NCI-H1092 (cell line): ENCODE measurements at regions not wholly inside any gene's neighbourhood (a gene's known extent, or its start where the extent isn't known, plus 50 kb on each side); places are given as distances from the start of the nearest gene placed in this dataset.
"Not testable (repeated sequence)": the region's sequence is repeated elsewhere in the genome, so short reads cannot be mapped to it uniquely, and the experiment has no call there.

Experiments
- DNase-seq: peaks from one replicate; lab custom pipeline; 2025; lab: John Stamatoyannopoulos, UW

DNA sequence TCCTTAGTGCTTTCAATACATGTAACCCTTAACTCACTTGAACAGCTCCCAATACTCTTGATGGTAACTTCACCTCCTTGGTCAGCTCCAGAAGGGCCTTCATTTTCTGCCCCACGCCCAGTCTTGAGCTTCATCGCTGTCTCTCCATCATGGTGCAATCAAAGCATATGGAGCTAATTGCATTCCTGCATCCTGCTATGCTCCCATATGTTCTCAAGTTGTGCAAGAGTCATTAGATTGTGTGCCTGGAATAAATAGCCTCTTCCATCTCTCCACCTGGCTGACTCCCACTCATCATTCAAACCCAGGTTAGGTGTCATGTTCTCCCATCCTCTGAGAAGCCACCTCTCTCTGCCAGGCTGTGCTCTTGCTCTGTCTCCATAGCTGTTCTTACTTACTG, 364.5 kb upstream of the RGPD4 start:
- DNase-seq = no peak

DNA sequence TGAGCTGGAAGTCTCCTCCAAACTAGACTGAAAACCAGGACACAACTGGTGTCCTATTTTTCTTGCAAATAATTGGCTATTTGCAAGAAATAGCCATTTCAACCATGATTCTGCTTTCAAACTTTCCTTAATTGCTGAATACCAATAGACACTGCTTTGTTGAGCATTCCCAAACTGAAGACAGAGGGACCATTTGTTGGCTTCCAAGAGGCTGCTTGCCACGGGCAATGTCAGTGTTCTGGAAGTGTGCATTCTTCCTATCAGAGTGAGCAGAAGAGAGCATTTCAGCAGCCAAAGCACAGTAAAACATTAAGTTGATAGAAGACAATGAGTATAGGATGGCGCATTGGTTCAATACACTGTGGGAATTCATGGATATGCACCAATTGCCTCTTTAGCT, 360.5 kb upstream of the RGPD4 start:
- DNase-seq = no peak

DNA sequence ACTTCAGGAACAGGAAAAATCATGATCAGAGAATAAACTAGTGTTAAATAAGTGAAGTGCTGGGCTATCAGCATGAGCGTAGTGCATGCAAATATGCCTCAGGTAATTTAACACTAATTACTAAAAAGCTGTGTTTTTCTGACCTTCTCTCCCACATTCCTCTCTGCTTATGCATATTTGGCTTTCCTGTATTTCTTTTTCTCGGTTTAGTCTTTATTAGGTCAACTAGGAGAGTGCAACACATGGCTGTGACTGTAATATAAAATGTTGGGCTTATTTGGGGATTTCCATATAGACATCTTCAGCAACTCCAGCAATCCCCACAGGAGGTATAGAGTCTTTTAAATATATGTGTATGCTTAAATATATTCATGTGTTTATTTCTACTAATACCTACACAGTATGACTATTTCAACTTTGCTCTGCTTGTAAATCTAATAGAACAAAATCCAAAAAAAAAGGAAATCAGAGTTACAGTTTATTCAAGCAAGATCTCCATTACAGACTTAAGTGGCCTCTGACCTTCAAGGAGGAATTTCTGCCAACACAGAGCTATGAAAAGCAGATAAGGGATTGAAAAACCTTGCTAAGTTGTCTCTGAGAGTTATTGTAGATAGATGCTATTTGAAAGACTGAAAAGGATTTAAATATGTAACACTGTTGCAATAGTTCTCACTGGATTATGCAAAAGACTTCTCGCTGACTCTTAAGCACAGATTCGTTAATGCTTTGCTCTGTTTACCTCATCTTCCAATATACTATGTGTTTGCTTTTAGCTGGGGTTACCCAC, 359.5 kb upstream of the RGPD4 start:
- DNase-seq = no peak

DNA sequence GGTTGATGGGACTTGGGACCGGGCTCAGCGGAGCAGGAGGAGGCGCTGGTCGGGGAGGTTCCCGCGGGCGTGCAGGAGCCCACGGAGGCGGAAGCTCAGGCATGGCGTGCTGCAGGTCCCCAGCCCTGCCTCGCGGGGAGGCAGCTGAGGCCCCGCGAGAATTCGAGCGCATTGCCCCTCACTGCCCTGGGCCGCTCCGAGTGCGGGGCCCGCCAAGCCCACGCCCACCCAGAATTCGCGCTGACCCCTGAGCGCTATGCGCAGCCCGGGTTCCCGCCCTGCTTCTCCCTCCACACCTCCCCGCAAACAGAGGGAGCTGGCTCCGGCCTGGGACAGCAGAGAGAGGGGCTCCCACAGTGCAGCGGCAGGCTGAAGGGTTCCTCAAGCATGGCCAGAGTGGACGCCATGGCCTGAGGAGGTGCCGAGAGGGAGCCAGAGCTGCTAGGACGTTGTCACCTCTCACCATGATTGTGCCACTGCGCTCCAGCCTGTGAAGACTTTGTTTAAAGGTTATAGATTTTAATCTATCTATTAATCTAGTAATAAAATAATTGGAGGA, 357.2 kb upstream of the RGPD4 start:
- no peak for DNase-seq

DNA sequence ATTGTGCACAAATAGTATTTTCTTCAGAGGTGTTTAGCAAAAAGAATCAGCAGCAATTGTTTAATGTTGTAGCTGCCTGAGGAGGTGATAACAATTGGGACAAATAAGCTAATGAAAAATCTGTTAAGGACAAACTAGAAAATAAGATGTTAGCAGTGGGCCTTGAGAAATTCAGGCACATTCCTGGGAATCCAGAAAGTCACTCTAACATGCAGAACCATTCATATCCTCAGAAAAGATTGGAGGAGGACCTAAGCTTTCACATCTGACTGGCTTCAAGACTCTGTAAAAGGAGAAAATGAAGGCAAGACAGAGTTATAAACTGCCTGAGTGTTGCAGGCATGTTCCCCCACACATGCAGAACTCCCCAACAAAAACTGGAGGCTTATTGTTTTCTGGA, 353.5 kb upstream of the RGPD4 start:
- no peak for DNase-seq

DNA sequence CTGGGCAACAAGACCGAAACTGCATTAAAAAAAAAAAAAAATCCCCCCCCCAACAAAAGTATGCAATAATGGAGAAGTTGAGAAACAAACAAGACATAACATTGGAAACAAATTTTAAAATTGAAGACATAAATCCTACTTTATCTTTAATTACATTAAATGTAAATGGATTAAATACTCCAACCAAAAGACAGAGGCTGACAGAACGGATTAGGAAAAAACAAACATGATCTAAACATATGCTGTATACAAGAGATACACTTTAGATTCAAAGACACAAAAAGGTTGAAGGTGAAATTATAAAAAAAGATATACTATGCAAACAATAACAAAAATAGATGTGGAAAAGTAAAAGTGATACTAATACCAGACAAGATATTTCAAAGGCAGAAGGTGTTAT, 350.8 kb upstream of the RGPD4 start:
- no peak for DNase-seq

GRCh38 chr2:107502539-107502938, 324.2 kb upstream of the RGPD4 start:
- DNase-seq = no peak

- peak; percentile 84 for DNase-seq
Measured at GRCh38 chr2:107511970-107512789, 314.5 kb upstream of the RGPD4 start.

- DNase-seq = no peak
Measured at GRCh38 chr2:107525406-107525805, 301.3 kb upstream of the RGPD4 start.

DNA sequence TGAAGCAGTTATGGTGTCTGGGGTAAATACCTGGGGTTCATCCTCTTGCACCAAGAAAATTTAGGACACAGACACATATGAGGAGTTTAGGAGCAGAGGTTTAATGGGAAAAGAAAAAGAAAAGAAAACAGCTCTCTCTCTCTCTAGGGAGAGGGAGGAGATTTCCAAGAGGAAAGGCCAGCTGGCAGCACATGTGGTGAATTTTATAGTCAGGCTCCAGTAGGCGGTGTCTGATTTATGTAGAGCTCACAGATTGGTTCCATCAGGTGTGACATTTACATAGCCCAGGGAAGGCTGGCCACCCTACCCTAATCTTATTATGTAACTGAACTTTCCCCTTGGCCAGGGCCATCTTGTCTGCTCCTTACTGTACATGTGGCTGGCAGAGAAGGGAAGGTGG, 297.5 kb upstream of the RGPD4 start:
- no peak for DNase-seq

DNA sequence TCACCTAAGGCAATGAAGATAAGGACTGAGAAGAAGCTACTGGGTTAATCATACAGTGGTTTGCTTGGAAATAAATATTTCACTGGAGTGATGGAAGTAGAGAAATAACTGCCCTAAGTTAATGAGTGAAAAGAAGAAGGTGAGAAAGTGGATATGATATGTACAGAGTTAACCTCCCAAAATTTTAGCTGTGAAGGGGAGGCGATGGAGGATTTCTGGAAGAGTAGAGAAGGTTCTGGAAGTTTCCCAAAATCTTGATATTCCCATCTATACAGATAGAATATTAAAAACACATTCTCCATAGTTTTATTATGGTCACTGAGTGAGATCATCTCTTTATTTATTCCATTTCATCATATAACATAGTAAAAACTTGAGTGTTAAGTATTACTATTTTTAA, 296.6 kb upstream of the RGPD4 start:
- no peak for DNase-seq

DNA sequence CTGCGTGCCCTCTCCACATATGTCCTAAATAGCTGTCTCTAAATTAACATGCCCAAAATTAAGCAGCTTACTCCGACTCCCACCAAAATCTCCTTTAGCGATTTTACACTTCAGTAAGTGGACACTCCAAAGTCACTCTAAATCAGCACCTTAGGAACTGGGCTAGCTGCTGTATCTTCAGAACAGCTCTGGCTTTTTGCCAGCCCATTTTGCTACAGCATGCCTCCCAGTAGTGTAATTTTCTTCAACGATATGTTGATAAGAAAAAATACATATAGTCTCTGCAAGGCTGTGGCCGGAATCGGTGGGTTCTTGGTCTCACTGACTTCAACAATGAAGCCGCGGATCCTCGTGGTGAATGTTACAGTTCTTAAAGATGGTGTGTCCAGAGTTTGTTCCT, 291.8 kb upstream of the RGPD4 start:
- no peak for DNase-seq

DNA sequence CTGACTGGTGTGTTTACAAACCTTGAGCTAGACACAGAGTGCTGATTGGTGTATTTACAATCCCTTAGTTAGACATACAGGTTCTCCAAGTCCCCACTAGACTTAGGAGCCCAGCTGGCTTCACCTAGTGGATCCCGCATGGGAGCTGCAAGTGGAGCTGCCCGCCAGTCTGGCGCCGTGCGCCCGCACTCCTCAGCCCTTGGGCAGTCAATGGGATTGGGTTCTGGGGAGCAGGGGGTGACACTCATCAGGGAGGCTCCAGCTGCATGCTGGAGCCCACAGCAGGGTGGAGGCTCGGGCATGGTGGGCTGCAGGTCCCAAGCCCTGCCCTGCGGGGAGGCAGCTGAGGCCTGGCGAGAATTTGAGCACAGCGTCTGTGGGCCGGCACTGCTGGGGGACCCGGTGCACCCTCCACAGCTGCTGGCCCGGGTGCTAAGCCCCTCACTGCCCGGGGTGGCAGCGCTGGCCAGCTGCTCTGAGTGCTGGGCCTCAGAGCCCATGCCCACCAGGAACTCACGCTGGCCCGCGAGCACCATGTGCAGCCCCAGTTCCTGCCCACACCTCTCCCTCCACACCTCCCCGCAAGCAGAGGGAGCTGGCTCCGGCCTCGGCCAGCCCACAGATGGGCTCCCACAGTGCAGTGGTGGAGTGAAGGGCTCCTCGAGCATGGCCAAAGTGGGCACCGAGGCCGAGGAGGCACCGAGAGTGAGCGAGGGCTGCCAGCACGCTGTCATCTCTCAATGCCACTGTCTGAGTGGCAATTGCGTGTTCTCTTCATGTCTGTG, 290.6 kb upstream of the RGPD4 start:
- DNase-seq = not testable (repeated sequence)

GRCh38 chr2:107542314-107542740, 284.4 kb upstream of the RGPD4 start:
- DNase-seq = no peak

DNA sequence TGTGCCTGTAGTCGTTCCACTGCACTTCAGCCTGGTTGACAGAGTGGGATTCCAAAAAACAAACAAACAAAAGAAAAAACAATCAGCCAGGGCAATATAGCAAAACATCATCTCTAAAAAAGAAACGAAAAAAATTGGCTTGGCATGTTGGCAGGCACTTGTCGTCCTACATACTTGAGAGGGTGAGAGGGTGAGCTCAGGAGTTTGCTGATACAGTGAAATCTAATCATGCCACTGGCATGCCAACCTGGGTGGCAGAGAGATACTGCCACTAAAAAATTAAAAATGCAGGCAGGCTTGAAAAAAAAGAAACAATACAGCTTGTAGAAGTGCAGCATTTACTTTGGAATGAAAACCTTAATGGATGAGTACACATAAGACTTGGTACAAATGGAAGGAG, 282.9 kb upstream of the RGPD4 start:
- no peak for DNase-seq

- no peak for DNase-seq
Measured at GRCh38 chr2:107545066-107545465, 281.6 kb upstream of the RGPD4 start.

DNA sequence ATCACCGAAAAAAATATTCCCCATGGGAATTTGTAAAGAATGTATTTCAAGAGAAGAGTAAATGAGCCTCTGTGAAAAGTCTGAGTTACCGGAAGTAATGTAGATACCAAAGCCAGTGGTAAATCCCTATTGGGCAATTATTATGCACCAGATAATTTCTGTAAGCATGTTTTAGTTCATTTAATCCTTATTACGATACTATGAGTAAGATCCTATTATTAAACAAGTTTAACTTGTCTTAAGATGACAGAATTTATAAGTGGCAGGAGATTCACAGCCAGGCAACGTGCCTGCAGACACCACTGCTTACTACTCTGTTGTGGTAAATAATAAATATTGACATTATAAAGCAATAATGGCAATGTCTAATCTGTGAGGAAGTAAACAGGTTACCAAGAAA, 280.8 kb upstream of the RGPD4 start:
- no peak for DNase-seq

GRCh38 chr2:107548216-107548615, 278.5 kb upstream of the RGPD4 start:
- DNase-seq = no peak

- no peak for DNase-seq
Measured at GRCh38 chr2:107553046-107553445, 273.6 kb upstream of the RGPD4 start.

- DNase-seq = no peak
Measured at GRCh38 chr2:107553539-107553938, 273.2 kb upstream of the RGPD4 start.

DNA sequence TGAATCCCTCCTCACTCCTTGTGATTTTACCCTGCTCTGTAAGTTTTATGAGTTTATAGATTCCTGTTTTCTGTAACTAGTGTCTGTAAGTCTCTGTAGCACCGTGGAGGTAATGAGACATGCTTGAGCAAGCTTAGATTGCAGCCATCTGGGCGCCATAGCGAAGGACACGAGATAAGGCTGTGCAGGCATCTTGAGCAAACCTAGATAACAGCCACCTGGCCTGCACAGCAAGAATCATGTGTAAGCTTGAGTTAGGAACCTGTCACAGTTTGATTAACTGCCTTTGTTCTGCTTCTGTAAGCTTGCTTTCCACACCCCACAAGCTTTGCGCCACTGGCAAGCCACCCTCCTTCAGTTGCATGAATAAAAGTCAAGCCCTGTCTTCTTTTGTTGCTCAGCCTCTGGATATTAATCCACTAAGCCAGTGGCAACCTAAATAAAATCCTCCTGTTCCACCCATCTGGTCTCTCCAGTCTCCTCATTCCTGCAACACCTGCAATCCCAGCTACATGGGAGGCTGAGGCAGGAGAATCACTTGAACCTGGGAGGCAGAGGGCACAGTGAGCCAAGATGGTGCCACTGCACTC, 270.6 kb upstream of the RGPD4 start:
- DNase-seq = no peak

DNA sequence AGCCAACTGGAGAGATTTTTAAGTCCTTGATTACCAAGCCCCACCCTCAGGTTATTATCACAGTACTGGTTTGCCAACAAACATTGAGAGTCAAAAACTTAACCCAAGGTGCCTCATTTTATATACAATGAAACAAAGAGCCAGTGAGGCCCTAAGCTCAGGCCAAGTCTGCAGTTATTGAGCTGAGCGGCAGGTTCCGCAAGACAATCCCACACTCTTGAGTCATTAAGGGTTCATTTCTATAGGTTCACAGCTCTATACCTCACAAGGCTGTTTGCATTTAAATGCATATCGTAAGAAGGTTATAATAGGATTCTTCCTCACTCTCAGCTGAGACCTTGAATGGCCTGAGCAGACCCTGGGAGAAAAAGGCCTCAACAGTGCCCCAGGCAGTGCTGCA, 268.4 kb upstream of the RGPD4 start:
- DNase-seq = no peak
